ENCODE measurements at regions not wholly inside any gene's neighbourhood (a gene's known extent, or its start where the extent isn't known, plus 50 kb on each side); places are given as distances from the start of the nearest gene placed in this dataset.

DNA sequence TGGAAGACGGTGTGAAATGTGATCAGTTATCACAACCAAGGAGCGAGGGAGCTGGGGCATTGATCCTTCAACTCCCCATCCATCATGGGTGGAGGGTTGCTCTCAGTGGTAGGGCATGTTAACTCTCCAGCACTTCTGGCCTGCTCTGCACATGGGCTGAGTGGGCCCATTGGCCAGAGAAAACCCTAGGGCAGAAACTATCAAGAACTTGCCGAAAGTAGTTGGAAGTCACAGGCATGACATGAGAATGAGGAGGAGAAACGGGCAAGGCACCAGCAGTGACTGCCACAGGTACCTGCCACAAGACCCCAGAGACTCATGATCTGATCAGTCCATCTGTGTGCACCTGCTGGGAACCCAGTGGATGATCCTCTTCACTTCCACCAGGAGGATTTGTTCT is 50.9 kb upstream of the CXCL14 start:
- no peak for TF ChIP-seq CTCF (conservative IDR thresholded peaks at IDR 0.05 in 1 of 2, IDR thresholded peaks at IDR 0.05 in 1 of 2; ENCODE audit: low read depth in 1 of 2, low read length in 2 of 2)
- no peak for TF ChIP-seq EZH2 (IDR thresholded peaks at IDR 0.05; ENCODE audit: low read length, missing control alignments)

Measured in fibroblast of lung (primary cell).